ENCODE measurements at regions not wholly inside any gene's neighbourhood (a gene's known extent, or its start where the extent isn't known, plus 50 kb on each side); places are given as distances from the start of the nearest gene placed in this dataset.

DNA sequence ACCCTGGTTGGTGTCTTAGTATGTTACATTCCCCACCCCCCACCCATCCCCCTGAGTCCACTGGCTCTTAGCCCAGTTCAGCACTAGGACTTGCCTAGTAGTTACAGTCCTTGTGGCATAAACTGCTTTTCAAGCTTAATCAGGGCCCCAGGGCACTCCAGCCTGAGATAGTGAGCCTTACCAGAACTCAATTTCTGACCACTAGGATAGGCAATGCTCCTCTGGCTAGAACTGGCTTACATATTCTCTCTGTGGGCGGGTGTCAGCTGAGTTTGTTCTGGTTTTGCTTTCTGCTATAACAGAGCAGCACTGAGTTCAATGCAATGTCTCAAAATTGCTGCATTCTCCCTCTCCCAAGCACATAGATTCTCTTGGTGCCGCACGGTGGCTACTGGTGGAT, 391.4 kb upstream of the DIPK2B start:
- H3K27ac ChIP-seq: no peak overlapping the region
- TF ChIP-seq, protein P1, sequence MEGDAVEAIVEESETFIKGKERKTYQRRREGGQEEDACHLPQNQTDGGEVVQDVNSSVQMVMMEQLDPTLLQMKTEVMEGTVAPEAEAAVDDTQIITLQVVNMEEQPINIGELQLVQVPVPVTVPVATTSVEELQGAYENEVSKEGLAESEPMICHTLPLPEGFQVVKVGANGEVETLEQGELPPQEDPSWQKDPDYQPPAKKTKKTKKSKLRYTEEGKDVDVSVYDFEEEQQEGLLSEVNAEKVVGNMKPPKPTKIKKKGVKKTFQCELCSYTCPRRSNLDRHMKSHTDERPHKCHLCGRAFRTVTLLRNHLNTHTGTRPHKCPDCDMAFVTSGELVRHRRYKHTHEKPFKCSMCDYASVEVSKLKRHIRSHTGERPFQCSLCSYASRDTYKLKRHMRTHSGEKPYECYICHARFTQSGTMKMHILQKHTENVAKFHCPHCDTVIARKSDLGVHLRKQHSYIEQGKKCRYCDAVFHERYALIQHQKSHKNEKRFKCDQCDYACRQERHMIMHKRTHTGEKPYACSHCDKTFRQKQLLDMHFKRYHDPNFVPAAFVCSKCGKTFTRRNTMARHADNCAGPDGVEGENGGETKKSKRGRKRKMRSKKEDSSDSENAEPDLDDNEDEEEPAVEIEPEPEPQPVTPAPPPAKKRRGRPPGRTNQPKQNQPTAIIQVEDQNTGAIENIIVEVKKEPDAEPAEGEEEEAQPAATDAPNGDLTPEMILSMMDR (conservative IDR thresholded peaks at IDR 0.05; ENCODE audit: low read depth): no peak
- CTCF ChIA-PET: no interaction called here
- no peak for DNase-seq (ENCODE audit: low spot score)
- POLR2A ChIA-PET (ENCODE audit: low non-redundant PET): no interaction called here

DNA sequence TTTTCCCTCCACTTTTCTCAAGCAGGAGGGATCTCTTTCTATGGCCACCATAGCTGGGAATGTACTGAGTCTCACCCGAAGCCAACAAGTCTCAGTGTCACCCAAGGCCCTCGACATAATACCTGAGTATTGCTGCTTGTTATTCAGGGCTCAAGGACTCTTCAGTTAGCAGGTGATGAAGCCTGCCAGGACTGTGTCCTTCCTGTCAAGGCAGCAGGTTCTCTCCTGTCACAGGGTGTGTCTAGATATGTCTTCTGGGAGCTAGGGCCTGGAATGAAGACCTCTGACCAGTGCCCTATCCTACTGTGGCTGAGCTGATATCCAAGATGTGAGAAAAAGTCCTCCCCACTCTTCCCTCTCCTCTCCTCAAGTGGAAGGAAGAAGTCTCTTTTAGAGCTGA, 391.0 kb upstream of the DIPK2B start:
- no peak for DNase-seq (ENCODE audit: low spot score)
- TF ChIP-seq, protein P1 (conservative IDR thresholded peaks at IDR 0.05; ENCODE audit: low read depth): no peak
- ChIA-PET POLR2A (ENCODE audit: low non-redundant PET) (no interaction called here), CTCF (no interaction called here)
- H3K27ac ChIP-seq: no peak overlapping the region

DNA sequence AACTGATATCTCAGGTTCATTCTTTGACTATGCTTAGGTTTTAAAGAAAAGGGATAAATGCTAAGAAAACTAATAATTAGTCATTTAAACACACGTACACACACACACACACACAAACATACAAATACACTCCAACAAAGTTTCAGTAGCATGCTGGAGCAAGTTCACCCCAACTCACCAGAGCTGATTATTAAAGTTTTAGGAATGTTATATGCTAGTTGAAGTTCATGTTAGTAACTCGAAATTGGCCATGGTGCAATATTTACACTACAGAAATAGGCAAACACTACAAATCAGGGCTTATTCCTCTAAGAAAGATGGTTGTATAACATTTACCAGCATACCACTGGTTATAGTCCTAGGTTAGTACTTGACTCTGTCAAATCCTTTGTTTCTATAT, 384.0 kb upstream of the DIPK2B start:
- peak; percentile 6 for DNase-seq (ENCODE audit: low spot score)
- TF ChIP-seq, protein P1 (conservative IDR thresholded peaks at IDR 0.05; ENCODE audit: low read depth): no peak
- ChIA-PET POLR2A (ENCODE audit: low non-redundant PET) (no interaction called here), CTCF (no interaction called here)
- H3K27ac ChIP-seq: no peak overlapping the region

DNA sequence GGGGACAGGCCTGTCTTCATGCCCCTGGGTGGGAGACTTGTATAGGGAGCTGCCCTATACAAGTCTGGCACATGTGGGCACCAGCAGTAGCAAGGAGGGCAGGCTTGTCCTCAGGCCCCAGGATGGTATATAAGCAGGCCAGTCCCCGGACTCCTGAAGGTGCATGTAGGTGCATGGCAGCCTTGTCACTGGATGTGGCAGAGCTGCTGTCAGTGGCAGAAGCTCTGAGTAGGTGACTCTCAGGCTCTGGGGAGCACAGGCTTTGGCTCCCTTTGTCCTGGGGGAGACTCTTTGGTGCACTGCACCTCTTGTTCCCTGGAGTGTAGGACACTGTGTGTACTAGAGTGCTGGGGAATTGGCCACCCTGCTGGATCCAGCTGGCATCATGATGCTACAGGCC, 376.7 kb upstream of the DIPK2B start:
- POLR2A ChIA-PET (ENCODE audit: low non-redundant PET): no interaction called here
- no peak for DNase-seq (ENCODE audit: low spot score)
- no peak overlapping the region for H3K27ac ChIP-seq
- TF ChIP-seq, protein P1 (conservative IDR thresholded peaks at IDR 0.05; ENCODE audit: low read depth): no peak
- CTCF ChIA-PET: no interaction called here

DNA sequence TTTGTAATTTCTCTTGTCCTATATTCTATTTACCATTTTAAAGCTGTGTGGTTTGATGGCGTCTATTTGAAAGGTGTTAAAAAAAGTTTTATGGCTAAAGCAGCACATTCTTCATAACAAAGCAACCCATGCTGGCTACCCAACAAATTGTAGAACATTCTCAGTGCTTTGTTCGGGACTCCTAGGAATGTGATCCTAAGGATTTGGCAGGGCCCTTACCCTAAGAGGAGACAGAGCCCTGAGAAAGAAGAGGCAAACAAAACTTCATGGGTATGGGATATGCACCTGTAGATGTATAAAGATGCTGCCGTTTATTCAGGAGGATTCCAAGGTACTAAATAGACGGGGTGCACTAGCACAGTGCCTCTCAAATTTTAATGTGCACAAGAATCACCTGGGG, 370.8 kb upstream of the DIPK2B start:
- no peak overlapping the region for H3K27ac ChIP-seq
- no peak for DNase-seq (ENCODE audit: low spot score)
- TF ChIP-seq, protein P1 (conservative IDR thresholded peaks at IDR 0.05; ENCODE audit: low read depth): no peak
- CTCF ChIA-PET: interaction anchor here (0.6 kb wide), 1 partner anchor 190 kb away, joined by 3 read pairs; no protein-coding TSS in a partner anchor
- POLR2A ChIA-PET (ENCODE audit: low non-redundant PET): no interaction called here

DNA sequence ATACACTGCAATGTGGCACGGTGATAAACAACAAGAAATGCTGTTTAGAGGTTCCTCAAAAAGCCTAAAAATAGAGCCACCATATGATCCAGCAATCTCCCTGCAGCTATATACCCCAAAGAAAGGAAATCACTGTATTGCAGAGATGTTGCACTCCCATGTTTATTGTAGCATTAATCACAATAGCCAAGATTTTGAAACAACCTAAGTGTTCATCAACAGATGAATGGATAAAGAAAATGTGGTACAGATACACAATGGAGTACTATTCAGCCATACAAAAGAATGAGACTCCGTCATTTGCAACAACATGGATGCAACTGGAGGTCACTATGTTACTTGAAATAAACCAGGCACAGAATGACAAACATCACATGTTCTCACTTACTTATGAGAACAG, 365.8 kb upstream of the DIPK2B start:
- no peak overlapping the region for H3K27ac ChIP-seq
- ChIA-PET POLR2A (ENCODE audit: low non-redundant PET) (no interaction called here), CTCF (no interaction called here)
- TF ChIP-seq, protein P1 (conservative IDR thresholded peaks at IDR 0.05; ENCODE audit: low read depth): no peak
- no peak for DNase-seq (ENCODE audit: low spot score)

DNA sequence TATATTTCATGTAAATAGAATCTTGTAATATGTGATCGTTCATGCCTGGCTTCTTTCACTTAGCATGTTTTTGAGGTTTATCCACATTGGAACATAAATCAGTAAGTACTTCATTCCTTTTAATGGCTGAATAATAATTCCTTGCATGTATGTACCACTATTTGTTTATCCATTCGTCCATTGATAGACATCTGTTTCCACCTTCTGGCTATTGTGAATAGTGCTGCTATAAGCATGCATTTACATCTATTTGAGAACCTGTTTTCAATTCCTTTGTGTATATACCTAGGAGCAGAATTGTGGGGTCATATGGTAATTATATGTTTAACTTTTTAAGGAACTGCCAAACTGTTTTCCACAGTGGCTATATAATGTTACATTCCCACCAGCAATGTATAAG, 356.7 kb upstream of the DIPK2B start:
- TF ChIP-seq, protein P1 (conservative IDR thresholded peaks at IDR 0.05; ENCODE audit: low read depth): no peak

More for the DNA sequence above, 356.7 kb upstream of the DIPK2B start:
- ChIA-PET POLR2A (ENCODE audit: low non-redundant PET) (no interaction called here), CTCF (no interaction called here)
- H3K27ac ChIP-seq: no peak overlapping the region
- peak; percentile 0 for DNase-seq (ENCODE audit: low spot score)

Measured in RWPE1 (cell line).